NOMO-1 treated with DMSO at 0.1 percent for 48 hours (cell line): ENCODE measurements at regions not wholly inside any gene's neighbourhood (a gene's known extent, or its start where the extent isn't known, plus 50 kb on each side); places are given as distances from the start of the nearest gene placed in this dataset.
"Not testable (repeated sequence)": the region's sequence is repeated elsewhere in the genome, so short reads cannot be mapped to it uniquely, and the experiment has no call there.

Experiments used
- DNase-seq: peaks from one replicate; lab custom pipeline; 2025; ENCODE audit not compliant: unreplicated experiment; lab: John Stamatoyannopoulos, UW

- DNase-seq = no peak
Measured at GRCh38 chr11:38060136-38060535, 1462.1 kb upstream of the RAG2 start.

GRCh38 chr11:38046571-38047135, 1448.6 kb upstream of the RAG2 start:
- DNase-seq = no peak

- no peak for DNase-seq
Measured at GRCh38 chr11:38043060-38043459, 1445.0 kb upstream of the RAG2 start.

GRCh38 chr11:38038777-38039176, 1440.7 kb upstream of the RAG2 start:
- DNase-seq = no peak

- no peak for DNase-seq
Measured at GRCh38 chr11:38019072-38019775, 1421.2 kb upstream of the RAG2 start.

GRCh38 chr11:38014405-38014804, 1416.4 kb upstream of the RAG2 start:
- DNase-seq = no peak

- no peak for DNase-seq
Measured at GRCh38 chr11:38013157-38013556, 1415.1 kb upstream of the RAG2 start.

- no peak for DNase-seq
Measured at GRCh38 chr11:38011496-38011895, 1413.5 kb upstream of the RAG2 start.

GRCh38 chr11:38009932-38010331, 1411.9 kb upstream of the RAG2 start:
- no peak for DNase-seq

GRCh38 chr11:38006466-38006865, 1408.4 kb upstream of the RAG2 start:
- DNase-seq = no peak

GRCh38 chr11:38005597-38005996, 1407.6 kb upstream of the RAG2 start:
- no peak for DNase-seq

GRCh38 chr11:37999171-37999570, 1401.1 kb upstream of the RAG2 start:
- DNase-seq = no peak

GRCh38 chr11:37995886-37996285, 1397.8 kb upstream of the RAG2 start:
- no peak for DNase-seq

GRCh38 chr11:37988031-37988430, 1390.0 kb upstream of the RAG2 start:
- DNase-seq = no peak

- DNase-seq = no peak
Measured at GRCh38 chr11:37984991-37985390, 1387.0 kb upstream of the RAG2 start.

GRCh38 chr11:37978647-37979046, 1380.6 kb upstream of the RAG2 start:
- no peak for DNase-seq

- DNase-seq = no peak
Measured at GRCh38 chr11:37973941-37974340, 1375.9 kb upstream of the RAG2 start.

GRCh38 chr11:37972691-37973090, 1374.7 kb upstream of the RAG2 start:
- DNase-seq = no peak

GRCh38 chr11:37969336-37969735, 1371.3 kb upstream of the RAG2 start:
- not testable (repeated sequence) for DNase-seq

- DNase-seq = no peak
Measured at GRCh38 chr11:37968148-37968547, 1370.1 kb upstream of the RAG2 start.

GRCh38 chr11:37967635-37968034, 1369.6 kb upstream of the RAG2 start:
- no peak for DNase-seq

- no peak for DNase-seq
Measured at GRCh38 chr11:37963440-37963839, 1365.4 kb upstream of the RAG2 start.

- no peak for DNase-seq
Measured at GRCh38 chr11:37957717-37958116, 1359.7 kb upstream of the RAG2 start.
